ENCODE measurements at regions not wholly inside any gene's neighbourhood (a gene's known extent, or its start where the extent isn't known, plus 50 kb on each side); places are given as distances from the start of the nearest gene placed in this dataset.

DNA sequence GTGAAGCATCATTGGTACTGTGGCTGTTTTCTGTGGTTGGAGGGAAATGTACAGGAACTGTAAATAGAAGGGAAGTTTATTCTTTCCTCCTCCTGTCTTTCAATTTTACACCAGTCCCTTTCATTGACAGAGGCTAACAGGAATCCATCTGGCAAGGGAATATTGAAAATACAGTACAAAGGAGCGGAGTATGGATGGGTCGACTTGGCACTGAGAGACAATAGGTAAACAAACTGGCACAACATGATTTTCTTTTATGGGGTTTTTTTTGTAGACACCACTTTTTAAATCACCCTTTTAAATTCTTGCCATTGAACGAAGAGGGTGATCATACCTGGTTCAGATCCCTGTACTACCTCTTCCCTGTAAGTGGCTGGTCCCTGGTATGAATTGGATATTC is 341.3 kb downstream of the RWDD3 start:
- Histone ChIP-seq H3K27me3 (ENCODE audit: control insufficient read depth, insufficient read depth, low read length) (no peaks in the 10 kb centered on the region), H3K36me3 (ENCODE audit: control insufficient read depth, low read depth, low read length) (no peaks in the 10 kb centered on the region), H3K9me3 (ENCODE audit: control insufficient read depth, low read depth, low read length) (no peaks in the 10 kb centered on the region), H3K9ac (ENCODE audit: low read length) (no peak overlapping the region), H3K4me3 (ENCODE audit: low read length) (no peak overlapping the region), H3K27ac (ENCODE audit: low read length) (no peak overlapping the region), H3K4me1 (ENCODE audit: control insufficient read depth, low read depth, low read length) (no peaks in the 10 kb centered on the region)

DNA sequence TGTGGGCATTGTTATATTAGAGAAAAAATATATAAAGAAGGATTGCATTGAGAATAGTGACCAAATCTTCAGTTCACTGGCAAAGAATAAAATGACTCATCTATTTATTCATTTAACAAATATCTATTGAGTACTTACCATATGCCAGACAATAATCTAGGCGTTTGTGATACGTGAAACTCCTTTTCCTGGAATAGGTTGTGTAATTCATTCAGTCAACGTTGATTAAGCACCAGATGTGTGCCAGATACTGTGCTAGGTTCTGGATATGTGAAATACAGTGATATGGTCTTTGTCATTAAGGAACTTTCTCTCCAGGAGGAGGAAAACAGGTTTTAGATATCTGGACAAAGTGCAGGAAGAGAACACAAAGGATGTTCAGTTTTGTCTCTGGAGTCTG is 344.5 kb downstream of the RWDD3 start:
- Histone ChIP-seq H3K27me3 (ENCODE audit: control insufficient read depth, insufficient read depth, low read length) (no peaks in the 10 kb centered on the region), H3K9ac (ENCODE audit: low read length) (no peak overlapping the region), H3K9me3 (ENCODE audit: control insufficient read depth, low read depth, low read length) (no peaks in the 10 kb centered on the region), H3K27ac (ENCODE audit: low read length) (no peak overlapping the region), H3K4me3 (ENCODE audit: low read length) (no peak overlapping the region), H3K36me3 (ENCODE audit: control insufficient read depth, low read depth, low read length) (no peaks in the 10 kb centered on the region), H3K4me1 (ENCODE audit: control insufficient read depth, low read depth, low read length) (peaks cover 16% of the 10 kb centered on the region)

DNA sequence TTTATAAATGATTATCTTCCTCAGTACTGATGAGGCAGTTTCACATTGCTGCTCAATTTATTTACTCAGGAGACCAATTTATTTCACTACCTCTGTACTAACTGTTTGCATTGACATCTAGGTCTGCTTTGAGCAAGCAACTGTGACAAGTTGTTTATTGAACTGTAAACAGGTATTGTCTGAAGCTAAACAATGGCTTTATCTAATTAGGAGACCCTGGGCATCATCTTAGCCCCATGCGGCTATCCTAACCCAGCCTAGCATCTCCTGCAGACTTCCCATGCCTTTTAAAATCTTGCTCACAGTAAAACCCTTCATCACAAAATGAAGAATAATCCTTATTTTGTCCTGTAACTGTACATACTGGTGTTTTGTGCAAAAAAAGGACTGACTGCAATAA is 348.2 kb downstream of the RWDD3 start:
- Histone ChIP-seq H3K9me3 (ENCODE audit: control insufficient read depth, low read depth, low read length) (no peaks in the 10 kb centered on the region), H3K4me3 (ENCODE audit: low read length) (peak overlapping the region; percentile 13), H3K36me3 (ENCODE audit: control insufficient read depth, low read depth, low read length) (no peaks in the 10 kb centered on the region), H3K27ac (ENCODE audit: low read length) (no peak overlapping the region), H3K9ac (ENCODE audit: low read length) (no peak overlapping the region), H3K4me1 (ENCODE audit: control insufficient read depth, low read depth, low read length) (peaks cover 25% of the 10 kb centered on the region), H3K27me3 (ENCODE audit: control insufficient read depth, insufficient read depth, low read length) (no peaks in the 10 kb centered on the region)

DNA sequence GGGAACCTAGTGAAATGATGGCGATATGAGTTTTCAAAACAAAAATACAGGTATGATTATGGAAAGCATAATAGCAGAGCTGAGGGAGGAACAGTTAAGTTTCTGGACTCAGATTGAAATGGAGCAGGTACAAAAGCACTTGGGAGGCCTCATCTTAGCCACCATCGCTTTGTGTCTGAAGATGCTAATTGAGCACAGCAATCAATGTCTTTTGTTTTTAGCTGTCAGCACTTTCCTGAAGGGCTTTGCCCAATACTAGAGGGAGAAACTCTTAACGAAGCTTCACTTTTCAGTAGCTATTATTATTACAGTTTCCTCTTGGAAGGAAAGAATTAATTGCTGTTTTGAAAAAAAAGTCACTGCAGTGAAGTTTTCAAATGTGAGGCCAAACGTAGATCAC is 348.7 kb downstream of the RWDD3 start:
- H3K36me3 ChIP-seq (ENCODE audit: control insufficient read depth, low read depth, low read length) = no peaks in the 10 kb centered on the region
- H3K9ac ChIP-seq (ENCODE audit: low read length) = no peak overlapping the region
- peaks cover 25% of the 10 kb centered on the region for H3K4me1 ChIP-seq (ENCODE audit: control insufficient read depth, low read depth, low read length)
- H3K27me3 ChIP-seq (ENCODE audit: control insufficient read depth, insufficient read depth, low read length) = no peaks in the 10 kb centered on the region
- H3K27ac ChIP-seq (ENCODE audit: low read length) = no peak overlapping the region
- no peaks in the 10 kb centered on the region for H3K9me3 ChIP-seq (ENCODE audit: control insufficient read depth, low read depth, low read length)
- H3K4me3 ChIP-seq (ENCODE audit: low read length) = peak overlapping the region; percentile 19

DNA sequence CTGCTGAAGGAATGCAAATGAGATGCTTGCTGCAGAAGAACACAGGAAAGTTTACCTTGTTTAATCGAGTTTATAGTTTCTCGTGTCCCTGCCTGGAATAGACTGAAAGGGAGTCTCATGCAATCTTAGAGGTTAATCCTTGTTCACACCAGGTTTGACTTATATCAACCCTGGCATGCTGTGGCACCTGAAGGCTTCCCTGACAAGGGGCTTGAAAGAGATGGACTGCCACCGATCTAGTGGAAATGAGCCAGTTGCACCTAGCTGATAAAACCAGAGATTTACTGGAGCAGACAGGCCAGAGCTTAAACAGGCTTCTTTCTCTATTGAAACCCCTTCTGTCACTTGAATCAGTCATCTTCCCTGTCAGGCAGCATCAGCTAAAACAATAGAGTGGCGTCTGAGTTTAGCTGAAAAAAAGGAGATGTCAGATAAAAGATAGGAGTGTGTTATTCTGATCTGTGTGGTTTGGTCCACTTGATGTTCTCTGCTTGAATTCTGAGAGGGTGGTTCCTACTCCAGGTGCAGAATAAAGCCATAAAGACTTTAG is 349.7 kb downstream of the RWDD3 start:
- no peaks in the 10 kb centered on the region for H3K27me3 ChIP-seq (ENCODE audit: control insufficient read depth, insufficient read depth, low read length)
- no peak overlapping the region for H3K4me3 ChIP-seq (ENCODE audit: low read length)
- no peak overlapping the region for H3K9ac ChIP-seq (ENCODE audit: low read length)
- no peak overlapping the region for H3K27ac ChIP-seq (ENCODE audit: low read length)
- no peaks in the 10 kb centered on the region for H3K9me3 ChIP-seq (ENCODE audit: control insufficient read depth, low read depth, low read length)
- H3K36me3 ChIP-seq (ENCODE audit: control insufficient read depth, low read depth, low read length) = no peaks in the 10 kb centered on the region
- H3K4me1 ChIP-seq (ENCODE audit: control insufficient read depth, low read depth, low read length) = peaks cover 25% of the 10 kb centered on the region

DNA sequence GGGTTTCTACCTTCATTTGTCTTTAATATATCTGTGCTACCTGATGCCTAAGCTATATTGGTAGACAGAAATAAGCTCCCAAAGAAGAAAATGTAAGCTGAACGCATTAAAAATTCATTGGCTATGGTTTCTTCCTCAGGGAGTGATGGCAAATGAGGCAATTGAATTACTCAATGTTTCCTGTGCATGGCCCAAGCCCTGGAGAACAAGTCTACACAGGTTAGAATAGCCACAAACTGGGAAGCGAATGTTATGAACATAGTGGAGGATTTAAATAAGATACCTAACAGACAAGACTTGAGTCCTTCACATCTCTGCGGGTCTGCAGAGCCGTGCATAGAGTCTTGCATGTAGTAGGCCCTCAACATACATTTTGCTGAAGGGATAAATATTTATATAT is 350.3 kb downstream of the RWDD3 start:
- H3K4me1 ChIP-seq (ENCODE audit: control insufficient read depth, low read depth, low read length) = peaks cover 25% of the 10 kb centered on the region
- no peak overlapping the region for H3K27ac ChIP-seq (ENCODE audit: low read length)
- H3K27me3 ChIP-seq (ENCODE audit: control insufficient read depth, insufficient read depth, low read length) = no peaks in the 10 kb centered on the region
- no peak overlapping the region for H3K9ac ChIP-seq (ENCODE audit: low read length)
- H3K9me3 ChIP-seq (ENCODE audit: control insufficient read depth, low read depth, low read length) = no peaks in the 10 kb centered on the region
- no peak overlapping the region for H3K4me3 ChIP-seq (ENCODE audit: low read length)
- no peaks in the 10 kb centered on the region for H3K36me3 ChIP-seq (ENCODE audit: control insufficient read depth, low read depth, low read length)

DNA sequence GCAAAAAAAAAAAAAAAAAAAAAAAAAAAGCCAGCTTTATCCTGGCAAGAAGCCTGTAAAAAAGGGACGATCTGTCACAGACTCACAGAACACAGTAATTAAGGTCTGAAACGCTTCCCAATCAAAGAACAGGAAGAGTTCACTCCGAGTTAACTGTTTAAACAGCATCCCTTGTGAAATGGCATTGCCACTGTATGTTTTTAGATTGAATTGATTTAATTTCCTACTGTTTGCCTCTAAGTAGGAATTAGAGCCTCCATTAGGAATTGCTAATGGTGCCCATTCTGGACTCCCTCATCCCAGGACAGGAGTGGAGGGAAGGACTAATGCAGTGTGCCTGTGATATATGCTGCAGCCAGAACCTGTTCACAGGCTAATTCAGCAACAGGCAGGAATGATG is 370.8 kb downstream of the RWDD3 start:
- H3K36me3 ChIP-seq (ENCODE audit: control insufficient read depth, low read depth, low read length) = no peaks in the 10 kb centered on the region
- H3K4me3 ChIP-seq (ENCODE audit: low read length) = no peak overlapping the region
- H3K4me1 ChIP-seq (ENCODE audit: control insufficient read depth, low read depth, low read length) = no peaks in the 10 kb centered on the region
- no peaks in the 10 kb centered on the region for H3K9me3 ChIP-seq (ENCODE audit: control insufficient read depth, low read depth, low read length)
- H3K27ac ChIP-seq (ENCODE audit: low read length) = no peak overlapping the region
- no peak overlapping the region for H3K9ac ChIP-seq (ENCODE audit: low read length)
- no peaks in the 10 kb centered on the region for H3K27me3 ChIP-seq (ENCODE audit: control insufficient read depth, insufficient read depth, low read length)

DNA sequence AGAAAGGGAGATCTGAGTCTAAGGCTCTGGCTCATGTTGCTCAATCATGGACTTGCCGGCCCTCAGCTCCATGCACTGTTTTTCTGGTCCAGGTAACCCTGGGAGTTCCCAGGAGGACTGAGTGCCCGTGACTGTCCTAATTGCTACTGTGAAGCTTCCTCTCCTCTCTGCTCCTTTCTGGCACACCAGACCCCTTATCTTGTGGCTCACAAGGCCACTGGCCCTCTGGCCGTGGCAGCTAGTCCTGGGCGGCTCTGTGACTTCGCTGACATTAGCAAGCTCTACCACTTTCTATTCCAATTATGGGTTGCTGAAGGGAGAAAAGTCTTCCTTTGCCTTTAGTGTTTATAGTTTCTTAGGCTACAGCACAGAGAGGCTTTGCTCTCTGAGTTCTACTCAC is 380.2 kb downstream of the RWDD3 start:
- no peaks in the 10 kb centered on the region for H3K27me3 ChIP-seq (ENCODE audit: control insufficient read depth, insufficient read depth, low read length)
- no peak overlapping the region for H3K27ac ChIP-seq (ENCODE audit: low read length)
- H3K9ac ChIP-seq (ENCODE audit: low read length) = no peak overlapping the region
- H3K4me1 ChIP-seq (ENCODE audit: control insufficient read depth, low read depth, low read length) = peaks cover 5% of the 10 kb centered on the region
- no peaks in the 10 kb centered on the region for H3K9me3 ChIP-seq (ENCODE audit: control insufficient read depth, low read depth, low read length)
- H3K36me3 ChIP-seq (ENCODE audit: control insufficient read depth, low read depth, low read length) = no peaks in the 10 kb centered on the region
- no peak overlapping the region for H3K4me3 ChIP-seq (ENCODE audit: low read length)

DNA sequence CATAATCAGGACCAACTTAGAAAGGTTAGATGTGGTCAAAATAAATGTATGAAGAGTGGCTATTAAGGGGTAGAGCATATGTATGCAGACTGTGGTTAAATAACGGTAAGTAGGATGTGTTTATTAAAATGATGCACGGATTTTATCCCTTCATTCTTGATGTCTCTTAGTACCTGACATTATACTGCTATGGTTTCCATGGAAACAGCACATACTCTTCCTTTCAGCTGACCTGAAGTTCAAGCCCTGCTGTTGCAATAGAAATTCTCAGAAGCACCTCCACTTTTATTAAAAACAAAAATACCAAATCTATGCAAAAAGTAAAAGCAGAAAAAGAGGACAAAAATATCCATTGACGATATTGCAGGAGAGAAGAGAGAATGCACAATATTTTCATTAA is 381.4 kb downstream of the RWDD3 start:
- Histone ChIP-seq H3K36me3 (ENCODE audit: control insufficient read depth, low read depth, low read length) (no peaks in the 10 kb centered on the region), H3K27ac (ENCODE audit: low read length) (no peak overlapping the region), H3K4me3 (ENCODE audit: low read length) (no peak overlapping the region), H3K4me1 (ENCODE audit: control insufficient read depth, low read depth, low read length) (peaks cover 5% of the 10 kb centered on the region), H3K27me3 (ENCODE audit: control insufficient read depth, insufficient read depth, low read length) (no peaks in the 10 kb centered on the region), H3K9ac (ENCODE audit: low read length) (no peak overlapping the region), H3K9me3 (ENCODE audit: control insufficient read depth, low read depth, low read length) (no peaks in the 10 kb centered on the region)

DNA sequence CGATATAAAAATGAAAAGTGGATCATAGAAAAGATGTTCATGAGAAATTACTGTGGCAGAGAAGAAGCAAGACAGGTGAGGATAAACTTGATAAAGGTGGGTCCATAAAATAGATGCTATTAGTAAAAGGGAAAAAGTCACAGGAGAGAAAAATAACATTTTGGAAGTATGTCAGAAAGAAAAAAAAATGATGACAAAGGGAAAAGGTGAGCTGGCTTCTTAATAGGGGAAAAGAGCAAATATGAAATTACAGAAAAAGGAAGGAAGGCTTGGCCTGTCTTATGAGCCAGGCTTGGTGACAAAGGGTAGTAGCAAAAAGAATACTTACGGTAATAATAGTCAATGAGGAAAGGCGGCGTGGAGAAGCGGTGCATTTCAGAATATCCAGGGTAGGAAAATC is 386.1 kb downstream of the RWDD3 start:
- no peaks in the 10 kb centered on the region for H3K9me3 ChIP-seq (ENCODE audit: control insufficient read depth, low read depth, low read length)
- H3K36me3 ChIP-seq (ENCODE audit: control insufficient read depth, low read depth, low read length) = no peaks in the 10 kb centered on the region
- H3K9ac ChIP-seq (ENCODE audit: low read length) = no peak overlapping the region
- H3K27me3 ChIP-seq (ENCODE audit: control insufficient read depth, insufficient read depth, low read length) = no peaks in the 10 kb centered on the region
- no peak overlapping the region for H3K27ac ChIP-seq (ENCODE audit: low read length)
- H3K4me1 ChIP-seq (ENCODE audit: control insufficient read depth, low read depth, low read length) = no peaks in the 10 kb centered on the region
- no peak overlapping the region for H3K4me3 ChIP-seq (ENCODE audit: low read length)

DNA sequence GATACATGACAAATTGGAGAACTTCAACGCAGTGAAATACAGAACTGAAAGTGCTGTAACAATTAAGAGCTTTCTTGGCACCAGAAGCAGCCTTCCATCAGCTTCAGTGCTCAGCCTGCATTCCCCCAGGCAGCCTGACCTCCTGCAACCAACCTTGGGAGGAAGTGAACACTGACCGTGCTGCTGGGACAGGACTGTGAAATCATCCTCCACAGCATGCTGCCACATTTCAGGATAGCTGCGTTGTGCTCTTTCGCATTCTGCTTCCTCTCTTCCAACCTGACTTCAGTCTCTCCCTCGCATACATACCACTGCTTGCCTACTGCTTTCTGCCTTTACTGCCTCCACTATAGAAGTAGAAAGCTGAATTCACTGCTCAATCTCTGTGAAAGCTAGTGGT is 388.6 kb downstream of the RWDD3 start:
- Histone ChIP-seq H3K9me3 (ENCODE audit: control insufficient read depth, low read depth, low read length) (no peaks in the 10 kb centered on the region), H3K9ac (ENCODE audit: low read length) (no peak overlapping the region), H3K4me1 (ENCODE audit: control insufficient read depth, low read depth, low read length) (no peaks in the 10 kb centered on the region), H3K27ac (ENCODE audit: low read length) (no peak overlapping the region), H3K4me3 (ENCODE audit: low read length) (no peak overlapping the region), H3K27me3 (ENCODE audit: control insufficient read depth, insufficient read depth, low read length) (no peaks in the 10 kb centered on the region), H3K36me3 (ENCODE audit: control insufficient read depth, low read depth, low read length) (no peaks in the 10 kb centered on the region)

DNA sequence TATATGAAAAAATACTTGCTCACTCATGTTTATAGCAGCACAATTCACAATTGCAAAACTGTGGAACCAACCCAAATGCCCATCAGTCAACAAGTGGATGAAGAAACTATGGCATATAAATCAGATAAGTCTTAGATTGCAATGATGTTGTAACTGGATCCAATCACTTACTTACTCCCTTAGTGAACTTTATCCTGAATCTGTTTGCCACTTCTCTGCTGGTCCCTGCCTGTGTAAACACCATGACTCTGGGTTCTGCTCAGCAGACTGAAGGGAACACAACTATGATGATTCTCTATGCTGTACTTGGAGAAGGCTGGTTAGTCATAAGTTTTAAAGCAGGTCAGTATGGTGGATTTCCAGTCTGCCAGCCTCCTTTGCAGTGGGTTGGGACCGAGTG is 391.2 kb downstream of the RWDD3 start:
- no peaks in the 10 kb centered on the region for H3K36me3 ChIP-seq (ENCODE audit: control insufficient read depth, low read depth, low read length)
- H3K9me3 ChIP-seq (ENCODE audit: control insufficient read depth, low read depth, low read length) = no peaks in the 10 kb centered on the region
- H3K27me3 ChIP-seq (ENCODE audit: control insufficient read depth, insufficient read depth, low read length) = no peaks in the 10 kb centered on the region
- no peak overlapping the region for H3K4me3 ChIP-seq (ENCODE audit: low read length)
- no peaks in the 10 kb centered on the region for H3K4me1 ChIP-seq (ENCODE audit: control insufficient read depth, low read depth, low read length)
- no peak overlapping the region for H3K9ac ChIP-seq (ENCODE audit: low read length)
- no peak overlapping the region for H3K27ac ChIP-seq (ENCODE audit: low read length)

Measured in iPS-18a (cell line).